GM12892 (cell line): ENCODE measurements at regions not wholly inside any gene's neighbourhood (a gene's known extent, or its start where the extent isn't known, plus 50 kb on each side); places are given as distances from the start of the nearest gene placed in this dataset.

Source experiments
- DNase-seq: peaks from one replicate; pipeline ENCODE4 v3.0.0; 2011; ENCODE audit not compliant: insufficient read length
- FAIRE-seq: peaks from 2 replicates; lab custom pipeline; 2011; peaks lifted over from hg19 to GRCh38; lab: Jason Lieb, UNC
- POLR2A ChIP-seq: IDR thresholded peaks from 2 replicates; pipeline ENCODE4 v1.6.1; 2011; ENCODE audit warnings: low read depth, low read length, control low read depth
- POLR2AphosphoS5 ChIP-seq: IDR thresholded peaks from 2 replicates; pipeline ENCODE4 v1.6.1; 2011; ENCODE audit warnings: low read depth, low read length, control low read depth
- TAF1 ChIP-seq: IDR thresholded peaks from 2 replicates; pipeline ENCODE4 v1.6.1; 2011; ENCODE audit warnings: low read depth, mild to moderate bottlenecking, control low read depth, low read length, borderline replicate concordance

DNA sequence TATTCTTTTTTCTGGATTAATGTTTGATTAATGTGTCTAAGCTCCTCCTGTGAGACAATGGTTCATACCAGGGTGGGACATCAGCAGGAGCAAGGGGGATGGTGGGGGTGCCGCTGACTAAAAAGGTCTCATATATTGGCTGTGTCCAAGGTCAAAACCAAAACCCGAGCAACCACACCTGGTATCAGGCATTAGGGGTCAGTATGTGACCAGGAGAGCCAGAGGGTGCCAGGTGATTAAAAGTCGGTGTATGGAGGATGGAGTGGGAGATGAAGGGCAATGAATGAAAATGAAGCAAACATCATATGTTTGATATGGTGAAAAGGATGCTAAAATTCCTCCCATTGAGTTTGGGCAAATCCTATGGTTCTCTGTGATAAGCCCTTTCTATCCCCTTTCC, 118.0 kb downstream of the MIAT start:
- TF ChIP-seq POLR2A (no peak), TAF1 (no peak), POLR2AphosphoS5 (no peak)
- FAIRE-seq (no peak), DNase-seq (no peak)

DNA sequence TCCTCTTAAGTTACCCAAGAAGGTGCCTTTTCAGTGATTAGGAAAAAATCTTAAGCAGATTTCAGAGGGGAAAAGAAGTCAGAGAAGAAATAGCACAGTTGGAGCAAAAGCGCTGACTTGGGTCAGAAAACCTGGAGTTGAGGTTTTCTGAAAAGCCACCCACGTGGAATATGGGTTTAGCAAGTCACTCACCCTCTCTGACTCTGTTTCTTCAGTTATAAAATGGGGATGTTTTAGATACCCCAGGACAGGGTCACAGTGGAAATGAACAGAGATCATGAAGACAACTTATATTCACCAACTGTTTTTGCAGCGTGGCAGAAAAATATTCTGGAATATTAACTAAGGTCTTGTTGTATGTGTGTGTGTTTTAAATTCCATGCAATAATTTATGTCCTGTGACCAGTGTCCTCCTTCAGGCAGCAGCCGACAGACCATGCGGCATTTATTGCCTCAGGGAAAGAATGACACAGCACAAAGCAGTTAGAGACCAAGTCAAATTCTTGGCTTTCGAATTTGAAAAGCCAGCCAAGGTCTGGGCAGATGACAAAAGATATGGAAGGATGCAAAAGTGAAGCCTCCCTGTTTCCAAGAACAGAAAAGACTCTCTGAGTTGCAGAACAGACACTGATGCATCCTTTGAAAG, 119.9 kb downstream of the MIAT start:
- DNase-seq (no peak), FAIRE-seq (no peak)
- TF ChIP-seq TAF1: no peak
- no peak for TF ChIP-seq POLR2A
- TF ChIP-seq POLR2AphosphoS5: no peak

- no peak for TF ChIP-seq POLR2A
- TF ChIP-seq POLR2AphosphoS5: no peak
- TF ChIP-seq TAF1: no peak
- no peak for DNase-seq
- FAIRE-seq: no peak
These were observed 121.0 kb downstream of the MIAT start for GRCh38 chr22:26778372-26778771.

GRCh38 chr22:26779108-26779507, 121.7 kb downstream of the MIAT start:
- no peak for DNase-seq
- TF ChIP-seq POLR2A (no peak), TAF1 (no peak)
- FAIRE-seq: no peak

GRCh38 chr22:26779929-26780328, 122.5 kb downstream of the MIAT start:
- TF ChIP-seq TAF1 (no peak), POLR2A (no peak), POLR2AphosphoS5 (no peak)
- DNase-seq: no peak
- no peak for FAIRE-seq

- TF ChIP-seq TAF1 (no peak), POLR2AphosphoS5 (no peak), POLR2A (no peak)
- FAIRE-seq (no peak), DNase-seq (no peak)
These were observed 123.1 kb downstream of the MIAT start for GRCh38 chr22:26780521-26780920.

DNA sequence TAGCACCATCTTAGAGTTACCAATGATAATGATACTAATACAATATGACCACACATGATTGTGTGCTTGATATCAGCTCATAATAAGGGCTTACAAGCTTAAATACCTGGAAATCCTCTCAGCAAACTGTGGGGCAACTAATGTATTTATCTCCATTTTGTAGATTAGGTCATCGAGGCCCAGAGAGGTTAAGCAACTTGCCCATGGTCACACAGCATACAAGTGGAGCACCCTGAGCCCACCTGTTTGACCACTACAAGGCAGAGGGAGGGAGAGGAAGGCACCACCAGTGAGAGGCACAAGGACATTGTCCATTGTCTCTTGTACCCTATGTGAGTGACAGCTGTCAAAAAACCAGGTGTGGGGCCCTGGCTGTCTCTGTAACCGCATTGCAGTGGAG, 123.7 kb downstream of the MIAT start:
- no peak for FAIRE-seq
- no peak for TF ChIP-seq POLR2AphosphoS5
- no peak for TF ChIP-seq TAF1
- no peak for TF ChIP-seq POLR2A

GRCh38 chr22:26781596-26781995, 124.2 kb downstream of the MIAT start:
- FAIRE-seq: no peak
- no peak for DNase-seq
- TF ChIP-seq POLR2A (no peak), POLR2AphosphoS5 (no peak), TAF1 (no peak)

More for the DNA sequence above, 123.7 kb downstream of the MIAT start:
- no peak for DNase-seq

- FAIRE-seq (no peak), DNase-seq (no peak)
- TF ChIP-seq TAF1 (no peak), POLR2A (no peak), POLR2AphosphoS5 (no peak)
These were observed 126.5 kb downstream of the MIAT start for GRCh38 chr22:26783885-26784284.

GRCh38 chr22:26784772-26785171, 127.4 kb downstream of the MIAT start:
- DNase-seq (no peak), FAIRE-seq (no peak)
- TF ChIP-seq POLR2AphosphoS5 (no peak), TAF1 (no peak), POLR2A (no peak)

DNA sequence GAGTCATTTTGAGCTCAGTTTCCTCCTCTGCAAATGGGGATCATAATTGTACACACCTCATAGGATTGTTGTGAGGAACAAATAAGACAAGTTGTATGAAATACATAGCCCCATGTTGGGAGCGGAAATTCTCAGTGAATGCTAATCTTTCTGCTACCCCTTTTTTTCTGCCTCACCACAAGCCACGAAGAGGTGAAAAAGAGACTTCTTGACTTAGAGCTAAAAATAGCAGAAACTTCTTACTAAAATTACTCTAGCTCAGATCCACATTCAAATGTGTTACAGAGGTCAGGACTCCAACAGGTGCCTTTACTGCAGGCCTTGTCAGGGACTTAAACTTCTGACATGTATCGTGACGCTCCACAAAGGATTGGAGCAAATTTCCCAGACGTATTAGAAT, 128.5 kb downstream of the MIAT start:
- no peak for TF ChIP-seq POLR2AphosphoS5
- TF ChIP-seq TAF1: no peak
- TF ChIP-seq POLR2A: no peak
- no peak for DNase-seq
- FAIRE-seq: no peak

DNA sequence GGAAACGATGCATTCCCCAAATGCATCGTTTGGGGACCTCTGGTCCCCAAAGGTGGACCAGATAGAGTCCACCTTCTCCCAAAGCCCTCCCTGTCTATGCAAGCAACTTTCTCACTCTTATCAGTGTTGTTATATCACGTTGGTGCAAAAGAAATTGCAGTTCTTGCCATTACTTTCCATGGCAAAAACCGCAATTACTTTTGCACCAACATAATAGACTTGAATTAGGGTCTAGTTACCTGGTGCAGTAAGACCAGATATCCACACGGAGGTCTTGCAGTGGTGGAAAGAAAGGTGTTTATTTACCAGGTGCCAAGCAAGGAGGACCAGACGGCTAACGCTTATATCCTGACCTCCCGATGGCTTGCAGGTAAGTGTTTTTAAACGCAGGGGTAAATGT, 129.0 kb downstream of the MIAT start:
- no peak for TF ChIP-seq TAF1
- TF ChIP-seq POLR2A: no peak
- no peak for TF ChIP-seq POLR2AphosphoS5
- DNase-seq: no peak
- FAIRE-seq: no peak
